Left lung (tissue), 4 donors: ENCODE measurements at regions not wholly inside any gene's neighbourhood (a gene's known extent, or its start where the extent isn't known, plus 50 kb on each side); places are given as distances from the start of the nearest gene placed in this dataset.
A peak's percentile ranks its signal among the peaks of the same experiment; 100 is the strongest.

Experiments used
- ATAC-seq: fragments of 200-7000 bp; cut with Tn5 transposase; one replicate; pipeline ENCODE4 v1.9.1; 2020; ENCODE audit warnings: moderate library complexity
- DNase-seq, 4 donors: peaks; one replicate each; pipeline ENCODE4 v3.0.0-alpha.2; 2013 to 2020
- H3K27ac ChIP-seq, 2 donors: fragments of 200-600 bp; sonication (generic) in 1 of 2; one replicate each; pipeline versions ENCODE4 v1.5.0 to v1.8.0; 2020 to 2021
- H3K27me3 ChIP-seq, 2 donors: fragments of 200-600 bp; sonication (generic) in 1 of 2; one replicate each; pipeline versions ENCODE4 v1.5.0 to v1.8.0; 2020 to 2021
- H3K36me3 ChIP-seq, 2 donors: fragments of 200-600 bp; sonication (generic) in 1 of 2; one replicate each; pipeline versions ENCODE4 v1.5.0 to v1.8.0; 2020 to 2021
- H3K4me1 ChIP-seq, 2 donors: fragments of 200-600 bp; one replicate each; pipeline ENCODE4 v1.8.0; 2021
- H3K4me3 ChIP-seq, 2 donors: fragments of 200-600 bp; sonication (generic) in 1 of 2; one replicate each; pipeline versions ENCODE4 v1.5.0 to v1.8.0; 2020 to 2021; ENCODE audit warnings: mild to moderate bottlenecking in 1 of 2
- H3K9me3 ChIP-seq, 2 donors: fragments of 200-600 bp; sonication (generic) in 1 of 2; one replicate each; pipeline versions ENCODE4 v1.5.0 to v1.8.0; 2020 to 2021
- intact Hi-C, 2 donors: fragments of 100-400 bp; cut with DNase I; formaldehyde crosslinking; loops; one replicate each; pipeline versions ENCODE4 v1.11.2 to v1.14.2; 2022
- TF ChIP-seq, protein P1 (sequence below), 2 donors: fragments of 200-600 bp; sonication (generic) in 1 of 2; IDR thresholded peaks; one replicate each; pipeline versions ENCODE4 v1.5.0 to v1.8.0; 2021; ENCODE audit warnings: antibody characterized with exemption in 2 of 2
- donor health status: DM: no; HTN: yes; CAD: no.
- donor health status: DM: no; HTN: no; CAD: no.

DNA sequence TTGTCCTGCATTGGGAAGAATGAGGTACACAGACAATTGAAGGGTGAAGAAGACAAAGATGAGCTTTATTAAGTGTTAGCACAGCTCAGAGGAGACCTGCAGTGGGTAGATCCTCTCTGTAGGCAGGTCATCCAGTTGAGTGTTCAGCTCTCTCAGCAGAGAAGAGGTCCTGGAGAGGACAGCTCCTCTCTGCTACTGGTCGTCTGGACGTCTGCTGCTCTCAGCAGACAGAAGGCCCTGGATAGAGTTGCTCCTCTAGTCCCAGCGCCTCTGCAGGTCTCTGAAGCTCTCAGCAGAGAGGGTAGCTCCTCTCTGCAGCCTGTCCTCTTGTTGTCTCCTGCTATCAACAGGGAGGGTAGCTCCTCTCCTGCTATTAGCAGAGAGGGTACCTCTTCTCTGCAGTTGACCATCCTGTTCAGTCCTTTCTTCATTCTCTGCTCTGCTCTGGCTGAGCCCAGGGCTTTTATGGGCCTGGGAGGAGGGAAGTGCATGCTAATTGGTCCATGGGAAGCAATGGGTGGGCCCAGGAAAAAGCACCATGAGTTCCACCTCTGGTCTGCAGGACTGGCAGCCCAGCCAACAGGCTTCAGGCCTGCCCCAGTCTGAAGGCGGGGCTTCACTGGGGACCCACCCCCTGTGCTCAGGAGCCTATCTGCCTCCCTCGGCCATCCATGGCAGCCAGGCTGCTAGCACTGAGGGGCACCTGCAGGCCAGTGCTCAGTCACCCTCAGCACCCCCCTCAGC is 54.1 kb upstream of the IBSP start:
- H3K36me3 ChIP-seq = no peaks in the 10 kb centered on the region
- intact Hi-C loops = no loop called here
- DNase-seq (no peak), ATAC-seq (no peak)
- peaks cover 0 to 8% of the 10 kb centered on the region in 2 donors for H3K9me3 ChIP-seq
- H3K4me3 ChIP-seq = no peak overlapping the region
- H3K4me1 ChIP-seq = no peaks in the 10 kb centered on the region
- H3K27me3 ChIP-seq = no peaks in the 10 kb centered on the region
- TF ChIP-seq, protein P1, sequence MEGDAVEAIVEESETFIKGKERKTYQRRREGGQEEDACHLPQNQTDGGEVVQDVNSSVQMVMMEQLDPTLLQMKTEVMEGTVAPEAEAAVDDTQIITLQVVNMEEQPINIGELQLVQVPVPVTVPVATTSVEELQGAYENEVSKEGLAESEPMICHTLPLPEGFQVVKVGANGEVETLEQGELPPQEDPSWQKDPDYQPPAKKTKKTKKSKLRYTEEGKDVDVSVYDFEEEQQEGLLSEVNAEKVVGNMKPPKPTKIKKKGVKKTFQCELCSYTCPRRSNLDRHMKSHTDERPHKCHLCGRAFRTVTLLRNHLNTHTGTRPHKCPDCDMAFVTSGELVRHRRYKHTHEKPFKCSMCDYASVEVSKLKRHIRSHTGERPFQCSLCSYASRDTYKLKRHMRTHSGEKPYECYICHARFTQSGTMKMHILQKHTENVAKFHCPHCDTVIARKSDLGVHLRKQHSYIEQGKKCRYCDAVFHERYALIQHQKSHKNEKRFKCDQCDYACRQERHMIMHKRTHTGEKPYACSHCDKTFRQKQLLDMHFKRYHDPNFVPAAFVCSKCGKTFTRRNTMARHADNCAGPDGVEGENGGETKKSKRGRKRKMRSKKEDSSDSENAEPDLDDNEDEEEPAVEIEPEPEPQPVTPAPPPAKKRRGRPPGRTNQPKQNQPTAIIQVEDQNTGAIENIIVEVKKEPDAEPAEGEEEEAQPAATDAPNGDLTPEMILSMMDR (IDR thresholded peaks at IDR 0.05) = no peak
- no peak overlapping the region for H3K27ac ChIP-seq

DNA sequence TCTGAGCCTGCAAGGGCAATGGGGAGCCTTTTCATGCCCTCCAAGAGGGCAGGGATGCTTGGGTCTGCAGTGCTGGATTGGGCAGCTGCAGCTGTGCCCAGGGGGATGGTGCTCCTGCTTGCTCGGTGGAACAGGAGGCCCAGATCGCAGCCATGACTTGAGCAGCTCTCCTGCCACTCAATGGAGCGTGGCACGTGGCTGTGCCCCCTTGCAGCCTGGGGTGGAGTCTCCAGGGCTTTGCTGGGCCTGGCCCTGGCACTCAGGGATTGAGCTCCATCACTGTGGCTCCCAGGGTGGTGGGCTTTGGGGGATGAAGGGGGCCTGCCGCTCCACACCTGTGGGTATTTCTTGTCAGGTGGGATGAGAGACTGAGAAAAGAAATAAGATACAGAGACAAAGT is 53.4 kb upstream of the IBSP start:
- TF ChIP-seq, protein P1 (IDR thresholded peaks at IDR 0.05) = no peak
- intact Hi-C loops = no loop called here
- no peak overlapping the region for H3K4me3 ChIP-seq
- ATAC-seq (no peak), DNase-seq (peak in 1 of 4 donors; percentile 54)
- no peaks in the 10 kb centered on the region for H3K4me1 ChIP-seq
- H3K9me3 ChIP-seq = peaks cover 0 to 8% of the 10 kb centered on the region in 2 donors
- no peaks in the 10 kb centered on the region for H3K27me3 ChIP-seq
- H3K27ac ChIP-seq = no peak overlapping the region
- no peaks in the 10 kb centered on the region for H3K36me3 ChIP-seq
